Right cardiac atrium (tissue), 5 donors: ENCODE measurements at regions not wholly inside any gene's neighbourhood (a gene's known extent, or its start where the extent isn't known, plus 50 kb on each side); places are given as distances from the start of the nearest gene placed in this dataset.

ENCODE experiments used
- ATAC-seq, 2 donors: fragments of 200-7000 bp; cut with Tn5 transposase; one replicate each; pipeline versions ENCODE4 v1.8.0 to v1.9.1; 2020; ENCODE audit warnings: moderate library complexity in 2 of 2, mild to moderate bottlenecking in 1 of 2
- DNase-seq, 3 donors: peaks; one replicate each; pipeline ENCODE4 v3.0.0-alpha.2; 2020
- H3K27ac ChIP-seq: one replicate; pipeline ENCODE4 v1.5.1; 2013; ENCODE audit warnings: mild to moderate bottlenecking, low read length, control low read depth, moderate library complexity
- H3K27me3 ChIP-seq: one replicate; pipeline ENCODE4 v1.6.1; 2013; ENCODE audit not compliant: control insufficient read depth, insufficient read depth
- H3K4me1 ChIP-seq: one replicate; pipeline ENCODE4 v1.6.1; 2013; ENCODE audit warnings: low read length; ENCODE audit not compliant: control insufficient read depth, insufficient read depth
- H3K4me3 ChIP-seq: one replicate; pipeline ENCODE4 v1.5.1; 2013; ENCODE audit warnings: low read length, control low read depth
- H3K9me3 ChIP-seq: one replicate; pipeline ENCODE4 v1.6.1; 2013; ENCODE audit warnings: low read length; ENCODE audit not compliant: control insufficient read depth
- WGBS: extraction: QIAGEN DNeasy Blood & Tissue Kit; methylation state at CpG from one replicate; pipeline ENCODE4 v1.1.7; 2013; 5-methylcytosine and 5-hydroxymethylcytosine counted together
- intact Hi-C, 4 donors: fragments of 100-400 bp; cut with DNase I; formaldehyde crosslinking; loops; one replicate each; pipeline versions ENCODE4 v1.11.0 to v1.14.0; 2022 to 2023
- donor health status: healthy with polysubstance abuse.
- donor health status: DM: no; HTN: yes; CAD: no.
- donor health status: DM: no; HTN: no; CAD: no.
- donor health status: DM: no; HTN: yes; CAD: no; lungs with severe emphysema.
- donor health status: DM: yes; HTN: yes; CAD: no.

GRCh38 chr13:104875038-104875754 lies 1660.3 kb downstream of the EFNB2 start:
- Histone ChIP-seq H3K4me1 (no peaks in the 10 kb centered on the region), H3K27ac (no peak overlapping the region), H3K4me3 (no peak overlapping the region), H3K27me3 (no peaks in the 10 kb centered on the region), H3K9me3 (no peaks in the 10 kb centered on the region)
- intact Hi-C loops, result no loop called here
- no peak for ATAC-seq
- no peak for DNase-seq
- 58% methylated on average over 2 of the region's 2 CpGs for WGBS

- Histone ChIP-seq H3K27ac (no peak overlapping the region), H3K27me3 (no peaks in the 10 kb centered on the region), H3K4me1 (no peaks in the 10 kb centered on the region), H3K4me3 (no peak overlapping the region), H3K9me3 (no peaks in the 10 kb centered on the region)
- DNase-seq (no peak), ATAC-seq (no peak)
- 78% methylated on average over 4 of the region's 4 CpGs for WGBS
- intact Hi-C loops, result no loop called here
Measured at GRCh38 chr13:104872153-104872552, 1663.3 kb downstream of the EFNB2 start.

GRCh38 chr13:104871456-104871855 lies 1664.0 kb downstream of the EFNB2 start:
- H3K9me3 ChIP-seq, result no peaks in the 10 kb centered on the region
- no peak overlapping the region for H3K27ac ChIP-seq
- H3K4me1 ChIP-seq, result no peaks in the 10 kb centered on the region
- ATAC-seq, result no peak
- H3K4me3 ChIP-seq, result no peak overlapping the region
- 86% methylated on average over 3 of the region's 3 CpGs for WGBS
- no peaks in the 10 kb centered on the region for H3K27me3 ChIP-seq
- DNase-seq, result no peak
- intact Hi-C loops, result no loop called here

GRCh38 chr13:104869501-104869900 lies 1666.0 kb downstream of the EFNB2 start:
- Histone ChIP-seq H3K27me3 (no peaks in the 10 kb centered on the region), H3K4me1 (no peaks in the 10 kb centered on the region), H3K27ac (no peak overlapping the region), H3K9me3 (no peaks in the 10 kb centered on the region), H3K4me3 (no peak overlapping the region)
- DNase-seq (no peak), ATAC-seq (no peak)
- intact Hi-C loops, result no loop called here

GRCh38 chr13:104868806-104869205 lies 1666.7 kb downstream of the EFNB2 start:
- Histone ChIP-seq H3K4me3 (no peak overlapping the region), H3K27me3 (no peaks in the 10 kb centered on the region), H3K4me1 (no peaks in the 10 kb centered on the region), H3K9me3 (no peaks in the 10 kb centered on the region), H3K27ac (no peak overlapping the region)
- intact Hi-C loops, result no loop called here
- WGBS, result 97% methylated on average over 2 of the region's 2 CpGs
- DNase-seq (no peak), ATAC-seq (no peak)

GRCh38 chr13:104855581-104855980 lies 1679.9 kb downstream of the EFNB2 start:
- H3K9me3 ChIP-seq, result no peaks in the 10 kb centered on the region
- no peak overlapping the region for H3K4me3 ChIP-seq
- H3K4me1 ChIP-seq, result no peaks in the 10 kb centered on the region
- intact Hi-C loops, result no loop called here
- WGBS, result 81% methylated on average over 1 of the region's 1 CpG
- H3K27ac ChIP-seq, result no peak overlapping the region
- no peaks in the 10 kb centered on the region for H3K27me3 ChIP-seq
- ATAC-seq, result no peak
- no peak for DNase-seq

GRCh38 chr13:104854698-104855097 lies 1680.8 kb downstream of the EFNB2 start:
- Histone ChIP-seq H3K9me3 (no peaks in the 10 kb centered on the region), H3K27me3 (no peaks in the 10 kb centered on the region), H3K27ac (no peak overlapping the region), H3K4me1 (no peaks in the 10 kb centered on the region), H3K4me3 (no peak overlapping the region)
- DNase-seq (no peak), ATAC-seq (no peak)
- intact Hi-C loops, result no loop called here
- 95% methylated on average over 5 of the region's 5 CpGs for WGBS

GRCh38 chr13:104854007-104854406 lies 1681.5 kb downstream of the EFNB2 start:
- Histone ChIP-seq H3K27ac (no peak overlapping the region), H3K27me3 (no peaks in the 10 kb centered on the region), H3K4me1 (no peaks in the 10 kb centered on the region), H3K9me3 (no peaks in the 10 kb centered on the region), H3K4me3 (no peak overlapping the region)
- DNase-seq (no peak), ATAC-seq (no peak)
- WGBS, result 86% methylated on average over 8 of the region's 8 CpGs
- intact Hi-C loops, result no loop called here

- no peak overlapping the region for H3K27ac ChIP-seq
- no peaks in the 10 kb centered on the region for H3K27me3 ChIP-seq
- no peaks in the 10 kb centered on the region for H3K9me3 ChIP-seq
- H3K4me3 ChIP-seq, result no peak overlapping the region
- DNase-seq (no peak), ATAC-seq (no peak)
- intact Hi-C loops, result no loop called here
- no peaks in the 10 kb centered on the region for H3K4me1 ChIP-seq
- WGBS, result 48% methylated on average over 3 of the region's 3 CpGs
Measured at GRCh38 chr13:104847922-104848321, 1687.5 kb downstream of the EFNB2 start.

GRCh38 chr13:104843401-104843800 lies 1692.1 kb downstream of the EFNB2 start:
- DNase-seq, result no peak
- Histone ChIP-seq H3K4me3 (no peak overlapping the region), H3K4me1 (no peaks in the 10 kb centered on the region), H3K27ac (no peak overlapping the region), H3K9me3 (no peaks in the 10 kb centered on the region), H3K27me3 (no peaks in the 10 kb centered on the region)
- intact Hi-C loops, result no loop called here
- ATAC-seq, result no peak

- Histone ChIP-seq H3K4me1 (no peaks in the 10 kb centered on the region), H3K27me3 (no peaks in the 10 kb centered on the region), H3K4me3 (no peak overlapping the region), H3K9me3 (no peaks in the 10 kb centered on the region), H3K27ac (no peak overlapping the region)
- 86% methylated on average over 6 of the region's 6 CpGs for WGBS
- ATAC-seq (no peak), DNase-seq (no peak)
- intact Hi-C loops, result no loop called here
Measured at GRCh38 chr13:104841110-104841509, 1694.4 kb downstream of the EFNB2 start.

GRCh38 chr13:104837756-104838155 lies 1697.7 kb downstream of the EFNB2 start:
- ATAC-seq, result no peak

More at GRCh38 chr13:104837756-104838155, 1697.7 kb downstream of the EFNB2 start:
- intact Hi-C loops, result no loop called here
- Histone ChIP-seq H3K4me3 (no peak overlapping the region), H3K27ac (no peak overlapping the region), H3K27me3 (no peaks in the 10 kb centered on the region), H3K4me1 (no peaks in the 10 kb centered on the region), H3K9me3 (no peaks in the 10 kb centered on the region)
- WGBS, result 36% methylated on average over 3 of the region's 3 CpGs
- no peak for DNase-seq
